ENCODE measurements at regions not wholly inside any gene's neighbourhood (a gene's known extent, or its start where the extent isn't known, plus 50 kb on each side); places are given as distances from the start of the nearest gene placed in this dataset.

GRCh38 chr2:82811946-82812345 is 1647.1 kb downstream of the SUCLG1 start:
- TF ChIP-seq CTCF (IDR thresholded peaks at IDR 0.05) = no peak
- TF ChIP-seq, protein P1, sequence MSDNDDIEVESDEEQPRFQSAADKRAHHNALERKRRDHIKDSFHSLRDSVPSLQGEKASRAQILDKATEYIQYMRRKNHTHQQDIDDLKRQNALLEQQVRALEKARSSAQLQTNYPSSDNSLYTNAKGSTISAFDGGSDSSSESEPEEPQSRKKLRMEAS (IDR thresholded peaks at IDR 0.05) = no peak
- TF ChIP-seq POLR2A (IDR thresholded peaks at IDR 0.05; ENCODE audit: low read length) = no peak
- no peak for TF ChIP-seq SMC3 (IDR thresholded peaks at IDR 0.05)
- TF ChIP-seq RARB (CRISPR knock-in tag; IDR thresholded peaks at IDR 0.05) = no peak
- no peak for TF ChIP-seq CHD2 (IDR thresholded peaks at IDR 0.05; ENCODE audit: low read length, partially characterized antibody)
- TF ChIP-seq, protein P2, sequence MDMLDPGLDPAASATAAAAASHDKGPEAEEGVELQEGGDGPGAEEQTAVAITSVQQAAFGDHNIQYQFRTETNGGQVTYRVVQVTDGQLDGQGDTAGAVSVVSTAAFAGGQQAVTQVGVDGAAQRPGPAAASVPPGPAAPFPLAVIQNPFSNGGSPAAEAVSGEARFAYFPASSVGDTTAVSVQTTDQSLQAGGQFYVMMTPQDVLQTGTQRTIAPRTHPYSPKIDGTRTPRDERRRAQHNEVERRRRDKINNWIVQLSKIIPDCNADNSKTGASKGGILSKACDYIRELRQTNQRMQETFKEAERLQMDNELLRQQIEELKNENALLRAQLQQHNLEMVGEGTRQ (IDR thresholded peaks at IDR 0.05) = no peak
- TF ChIP-seq EP300 (IDR thresholded peaks at IDR 0.05) = no peak
- TF ChIP-seq MYC (IDR thresholded peaks at IDR 0.05; ENCODE audit: borderline replicate concordance, low read length) = no peak
- no peak for TF ChIP-seq RFX5 (IDR thresholded peaks at IDR 0.05)
- TF ChIP-seq FOSL2 (IDR thresholded peaks at IDR 0.05) = no peak
- no peak for TF ChIP-seq FOSL2 (CRISPR knock-in tag; IDR thresholded peaks at IDR 0.05)
